CD4-positive, alpha-beta T cell (primary cell): ENCODE measurements at regions not wholly inside any gene's neighbourhood (a gene's known extent, or its start where the extent isn't known, plus 50 kb on each side); places are given as distances from the start of the nearest gene placed in this dataset.

ENCODE experiments used
- ATAC-seq: fragments of 200-7000 bp; cut with Tn5 transposase; one replicate; pipeline ENCODE4 v1.10.0; 2022; ENCODE audit warnings: mild to moderate bottlenecking; ENCODE audit not compliant: poor library complexity
- CTCF ChIA-PET: fragments of 350-600 bp; sonication (Branson Sonifier 250); formaldehyde crosslinking; loops from one replicate; lab custom pipeline; 2021; ENCODE audit warnings: antibody characterized with exemption, inconsistent platforms; lab: Charles Lee
- POLR2A ChIA-PET: fragments of 350-600 bp; sonication (Branson Sonifier 250); formaldehyde crosslinking; loops from one replicate; lab custom pipeline; 2021; ENCODE audit warnings: antibody characterized with exemption, inconsistent platforms; lab: Charles Lee
- DNase-seq, 14 experiments: peaks; one replicate each; pipeline ENCODE4 v3.0.0-alpha.2; 2013 to 2020; ENCODE audit warnings: mixed read lengths in 2 of 14
- H3K27ac ChIP-seq, 2 donors: one replicate each; pipeline versions ENCODE4 v1.5.1 to v1.7.0; 2013; ENCODE audit warnings: low read length in 2 of 2, low read depth in 1 of 2, mild to moderate bottlenecking in 1 of 2
- H3K27me3 ChIP-seq, 2 experiments: 1 replicate in 1 of 2; 2 replicates in 1 of 2; pipeline versions ENCODE4 v1.6.1 to v1.7.0; 2013; ENCODE audit warnings: low read length in 2 of 2, control low read depth in 1 of 2, mild to moderate bottlenecking in 1 of 2, moderate library complexity in 1 of 2; ENCODE audit not compliant: insufficient read depth in 2 of 2, control insufficient read depth in 1 of 2
- H3K36me3 ChIP-seq: one replicate; pipeline ENCODE4 v1.6.1; 2013; ENCODE audit warnings: low read length, control low read depth; ENCODE audit not compliant: insufficient read depth
- H3K4me1 ChIP-seq: one replicate; pipeline ENCODE4 v1.6.1; 2013; ENCODE audit warnings: low read length, control low read depth; ENCODE audit not compliant: insufficient read depth
- H3K4me3 ChIP-seq: one replicate; pipeline ENCODE4 v1.5.1; 2013; ENCODE audit warnings: mild to moderate bottlenecking, low read length, moderate library complexity
- H3K9me3 ChIP-seq, 2 experiments: 1 replicate in 1 of 2; 2 replicates in 1 of 2; pipeline versions ENCODE4 v1.6.1 to v1.7.0; 2013; ENCODE audit warnings: low read length in 2 of 2, mild to moderate bottlenecking in 2 of 2, control low read depth in 1 of 2, moderate library complexity in 1 of 2; ENCODE audit not compliant: control insufficient read depth in 1 of 2, insufficient read depth in 1 of 2
- H3K27ac Mint-ChIP-seq: one replicate; pipeline ENCODE4 v1.8.0; 2020; ENCODE audit warnings: mixed read lengths
- H3K27me3 Mint-ChIP-seq: one replicate; pipeline ENCODE4 v1.8.0; 2021; ENCODE audit warnings: mixed read lengths
- H3K36me3 Mint-ChIP-seq: one replicate; pipeline ENCODE4 v1.8.0; 2021; ENCODE audit warnings: low read depth, mixed read lengths
- H3K4me1 Mint-ChIP-seq: one replicate; pipeline ENCODE4 v1.8.0; 2021; ENCODE audit warnings: low read depth, mixed read lengths
- H3K4me3 Mint-ChIP-seq: one replicate; pipeline ENCODE4 v1.8.0; 2020; ENCODE audit warnings: mild to moderate bottlenecking, mixed read lengths
- H3K9me3 Mint-ChIP-seq: one replicate; pipeline ENCODE4 v1.8.0; 2020; ENCODE audit warnings: mixed read lengths
- intact Hi-C, 2 experiments: fragments of 100-400 bp; cut with DNase I in 1 of 2; cut with micrococcal nuclease in 1 of 2; formaldehyde crosslinking; loops; one replicate each; pipeline versions ENCODE4 v1.15.1 to v1.9.0; 2023 to 2025; cut with DNase I, micrococcal nuclease
- TF ChIP-seq, protein P1 (sequence below): fragments of 200-600 bp; IDR thresholded peaks from one replicate; pipeline ENCODE4 v1.8.0; 2022; ENCODE audit warnings: antibody characterized with exemption, mild to moderate bottlenecking

DNA sequence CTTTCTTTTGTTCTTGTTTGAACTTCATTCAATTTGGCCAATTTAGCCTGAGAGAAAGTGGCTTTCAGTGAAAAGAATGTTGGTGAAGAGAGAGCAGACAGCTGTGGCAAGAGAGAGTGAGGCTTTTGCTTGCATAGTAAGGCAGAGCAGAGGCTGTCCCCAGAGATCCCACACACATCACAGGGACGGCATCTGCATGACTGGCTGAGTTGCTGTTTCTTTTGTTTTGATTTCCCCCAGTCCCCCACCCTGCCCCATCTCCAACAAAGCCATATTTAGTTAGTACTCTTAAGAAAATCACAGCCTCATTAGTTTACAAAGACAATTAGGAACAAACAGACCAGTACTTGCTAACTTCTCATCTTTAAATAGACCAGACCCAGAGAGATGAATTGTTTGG is 363.9 kb upstream of the SEMA6A start:
- H3K27ac ChIP-seq, result no peak overlapping the region
- Mint-ChIP-seq H3K27ac (no peak overlapping the region), H3K27me3 (no peaks in the 10 kb centered on the region), H3K4me3 (no peak overlapping the region), H3K36me3 (no peaks in the 10 kb centered on the region), H3K4me1 (no peaks in the 10 kb centered on the region), H3K9me3 (no peaks in the 10 kb centered on the region)
- no peak overlapping the region for H3K4me3 ChIP-seq
- intact Hi-C loops, result no loop called here
- H3K4me1 ChIP-seq, result no peaks in the 10 kb centered on the region
- ATAC-seq (no peak), DNase-seq (no peak)
- TF ChIP-seq, protein P1, sequence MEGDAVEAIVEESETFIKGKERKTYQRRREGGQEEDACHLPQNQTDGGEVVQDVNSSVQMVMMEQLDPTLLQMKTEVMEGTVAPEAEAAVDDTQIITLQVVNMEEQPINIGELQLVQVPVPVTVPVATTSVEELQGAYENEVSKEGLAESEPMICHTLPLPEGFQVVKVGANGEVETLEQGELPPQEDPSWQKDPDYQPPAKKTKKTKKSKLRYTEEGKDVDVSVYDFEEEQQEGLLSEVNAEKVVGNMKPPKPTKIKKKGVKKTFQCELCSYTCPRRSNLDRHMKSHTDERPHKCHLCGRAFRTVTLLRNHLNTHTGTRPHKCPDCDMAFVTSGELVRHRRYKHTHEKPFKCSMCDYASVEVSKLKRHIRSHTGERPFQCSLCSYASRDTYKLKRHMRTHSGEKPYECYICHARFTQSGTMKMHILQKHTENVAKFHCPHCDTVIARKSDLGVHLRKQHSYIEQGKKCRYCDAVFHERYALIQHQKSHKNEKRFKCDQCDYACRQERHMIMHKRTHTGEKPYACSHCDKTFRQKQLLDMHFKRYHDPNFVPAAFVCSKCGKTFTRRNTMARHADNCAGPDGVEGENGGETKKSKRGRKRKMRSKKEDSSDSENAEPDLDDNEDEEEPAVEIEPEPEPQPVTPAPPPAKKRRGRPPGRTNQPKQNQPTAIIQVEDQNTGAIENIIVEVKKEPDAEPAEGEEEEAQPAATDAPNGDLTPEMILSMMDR, result no peak
- no peaks in the 10 kb centered on the region for H3K36me3 ChIP-seq
- CTCF ChIA-PET, result no interaction called here
- H3K9me3 ChIP-seq, result no peaks in the 10 kb centered on the region
- H3K27me3 ChIP-seq, result no peaks in the 10 kb centered on the region
- POLR2A ChIA-PET, result no interaction called here

DNA sequence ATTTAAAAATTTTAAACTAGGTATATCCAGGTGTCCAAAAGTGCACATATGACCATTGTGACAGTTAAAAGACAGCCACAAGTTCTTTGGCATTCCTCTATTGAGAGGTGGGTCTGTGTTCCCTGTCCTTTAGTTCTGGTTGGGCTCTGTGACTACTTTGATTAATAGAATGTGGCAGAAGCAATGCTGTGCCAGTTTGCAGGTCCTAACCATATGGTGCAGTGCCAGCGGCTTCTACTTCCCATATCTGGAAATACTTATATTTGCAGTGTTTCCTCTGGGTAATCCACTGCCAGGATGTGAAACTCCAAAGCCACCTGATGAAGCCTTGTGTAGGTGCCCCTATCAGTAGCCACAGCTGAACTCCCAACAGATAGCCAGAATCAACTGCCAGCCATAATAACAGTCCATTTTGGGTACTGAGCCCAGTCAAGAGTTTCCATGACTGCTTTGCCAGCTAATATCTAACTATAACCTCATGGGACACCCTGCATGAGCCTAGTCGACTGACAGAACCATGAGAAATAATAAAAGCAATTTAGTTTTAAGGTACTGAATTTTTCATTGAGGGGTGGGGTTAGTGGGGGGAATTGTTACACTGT is 361.0 kb upstream of the SEMA6A start:
- no peaks in the 10 kb centered on the region for H3K36me3 Mint-ChIP-seq
- DNase-seq (no peak), ATAC-seq (no peak)
- H3K9me3 ChIP-seq, result no peaks in the 10 kb centered on the region
- intact Hi-C loops, result no loop called here
- H3K4me3 Mint-ChIP-seq, result no peak overlapping the region
- H3K27me3 ChIP-seq, result no peaks in the 10 kb centered on the region
- no peak overlapping the region for H3K27ac ChIP-seq
- no peaks in the 10 kb centered on the region for H3K4me1 ChIP-seq
- H3K36me3 ChIP-seq, result no peaks in the 10 kb centered on the region
- POLR2A ChIA-PET, result no interaction called here
- no peak overlapping the region for H3K27ac Mint-ChIP-seq
- CTCF ChIA-PET, result no interaction called here
- no peaks in the 10 kb centered on the region for H3K27me3 Mint-ChIP-seq
- no peaks in the 10 kb centered on the region for H3K4me1 Mint-ChIP-seq
- H3K9me3 Mint-ChIP-seq, result no peaks in the 10 kb centered on the region
- TF ChIP-seq, protein P1, result no peak
- no peak overlapping the region for H3K4me3 ChIP-seq

DNA sequence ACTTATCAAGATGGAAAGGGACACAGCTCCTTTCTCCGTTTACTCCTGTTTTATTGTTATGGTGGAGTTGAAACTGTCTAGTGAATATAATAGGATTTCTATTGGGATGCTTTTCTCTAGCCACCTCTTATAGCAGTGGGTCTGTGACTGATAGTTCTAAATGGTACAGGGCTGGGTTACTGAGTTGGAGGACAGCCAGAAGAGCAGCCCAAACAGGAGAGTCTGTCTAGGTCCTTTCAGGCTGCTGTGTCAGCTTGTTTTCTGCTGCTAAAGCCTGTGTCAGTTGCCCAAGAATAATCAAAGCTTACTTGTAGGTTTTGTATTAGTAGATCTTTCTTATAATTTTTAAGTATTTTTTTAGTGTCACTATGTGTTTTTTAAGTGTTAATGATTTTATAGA is 356.0 kb upstream of the SEMA6A start:
- H3K4me1 ChIP-seq, result no peaks in the 10 kb centered on the region
- no peaks in the 10 kb centered on the region for H3K36me3 ChIP-seq
- DNase-seq (no peak), ATAC-seq (no peak)
- intact Hi-C loops, result no loop called here
- POLR2A ChIA-PET, result no interaction called here
- H3K4me3 Mint-ChIP-seq, result no peak overlapping the region
- H3K27ac ChIP-seq, result no peak overlapping the region
- H3K4me3 ChIP-seq, result no peak overlapping the region
- CTCF ChIA-PET, result no interaction called here
- H3K4me1 Mint-ChIP-seq, result no peaks in the 10 kb centered on the region
- no peaks in the 10 kb centered on the region for H3K9me3 Mint-ChIP-seq
- H3K27ac Mint-ChIP-seq, result no peak overlapping the region
- TF ChIP-seq, protein P1, result no peak
- H3K9me3 ChIP-seq, result no peaks in the 10 kb centered on the region
- H3K27me3 Mint-ChIP-seq, result no peaks in the 10 kb centered on the region
- H3K36me3 Mint-ChIP-seq, result no peaks in the 10 kb centered on the region
- no peaks in the 10 kb centered on the region for H3K27me3 ChIP-seq
